ENCODE measurements at regions not wholly inside any gene's neighbourhood (a gene's known extent, or its start where the extent isn't known, plus 50 kb on each side); places are given as distances from the start of the nearest gene placed in this dataset.
A peak's percentile ranks its signal among the peaks of the same experiment; 100 is the strongest.

DNA sequence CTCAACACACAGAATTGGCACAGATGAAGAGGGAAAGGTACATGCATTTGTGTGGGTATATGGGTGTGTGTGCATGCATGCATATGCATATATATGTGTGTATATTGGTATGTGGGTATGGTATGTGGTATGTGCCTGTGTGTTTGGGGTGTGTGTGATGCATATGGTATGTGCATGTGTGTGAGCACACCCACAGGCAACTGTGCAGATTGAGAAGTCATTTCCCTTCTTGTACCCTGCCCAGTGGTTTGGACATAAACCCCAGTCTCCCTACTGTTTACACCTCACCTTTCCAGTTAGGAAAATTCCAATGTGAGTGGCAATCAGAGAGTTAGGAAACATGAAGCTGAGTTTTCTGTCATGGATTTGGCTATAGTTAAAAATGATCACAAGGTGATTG, 178.0 kb downstream of the NXNL2 start:
- ChIA-PET CTCF (interaction anchor here (0.6 kb wide), 1 partner anchor 280 kb away, joined by 3 read pairs; no protein-coding TSS in a partner anchor), POLR2A (no interaction called here)
- Histone ChIP-seq H3K27ac (ENCODE audit: low read depth, low read length) (no peak overlapping the region), H3K27me3 (ENCODE audit: control insufficient read depth, insufficient read depth, low read length) (no peaks in the 10 kb centered on the region), H3K4me3 (ENCODE audit: low read depth, low read length) (no peak overlapping the region), H3K9me3 (ENCODE audit: control insufficient read depth, insufficient read depth, low read length) (no peaks in the 10 kb centered on the region)
- TF ChIP-seq, protein P1, sequence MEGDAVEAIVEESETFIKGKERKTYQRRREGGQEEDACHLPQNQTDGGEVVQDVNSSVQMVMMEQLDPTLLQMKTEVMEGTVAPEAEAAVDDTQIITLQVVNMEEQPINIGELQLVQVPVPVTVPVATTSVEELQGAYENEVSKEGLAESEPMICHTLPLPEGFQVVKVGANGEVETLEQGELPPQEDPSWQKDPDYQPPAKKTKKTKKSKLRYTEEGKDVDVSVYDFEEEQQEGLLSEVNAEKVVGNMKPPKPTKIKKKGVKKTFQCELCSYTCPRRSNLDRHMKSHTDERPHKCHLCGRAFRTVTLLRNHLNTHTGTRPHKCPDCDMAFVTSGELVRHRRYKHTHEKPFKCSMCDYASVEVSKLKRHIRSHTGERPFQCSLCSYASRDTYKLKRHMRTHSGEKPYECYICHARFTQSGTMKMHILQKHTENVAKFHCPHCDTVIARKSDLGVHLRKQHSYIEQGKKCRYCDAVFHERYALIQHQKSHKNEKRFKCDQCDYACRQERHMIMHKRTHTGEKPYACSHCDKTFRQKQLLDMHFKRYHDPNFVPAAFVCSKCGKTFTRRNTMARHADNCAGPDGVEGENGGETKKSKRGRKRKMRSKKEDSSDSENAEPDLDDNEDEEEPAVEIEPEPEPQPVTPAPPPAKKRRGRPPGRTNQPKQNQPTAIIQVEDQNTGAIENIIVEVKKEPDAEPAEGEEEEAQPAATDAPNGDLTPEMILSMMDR (IDR thresholded peaks at IDR 0.05; ENCODE audit: low read depth, low read length) = no peak
- DNase-seq (ENCODE audit: low read depth, low spot score) = no peak

DNA sequence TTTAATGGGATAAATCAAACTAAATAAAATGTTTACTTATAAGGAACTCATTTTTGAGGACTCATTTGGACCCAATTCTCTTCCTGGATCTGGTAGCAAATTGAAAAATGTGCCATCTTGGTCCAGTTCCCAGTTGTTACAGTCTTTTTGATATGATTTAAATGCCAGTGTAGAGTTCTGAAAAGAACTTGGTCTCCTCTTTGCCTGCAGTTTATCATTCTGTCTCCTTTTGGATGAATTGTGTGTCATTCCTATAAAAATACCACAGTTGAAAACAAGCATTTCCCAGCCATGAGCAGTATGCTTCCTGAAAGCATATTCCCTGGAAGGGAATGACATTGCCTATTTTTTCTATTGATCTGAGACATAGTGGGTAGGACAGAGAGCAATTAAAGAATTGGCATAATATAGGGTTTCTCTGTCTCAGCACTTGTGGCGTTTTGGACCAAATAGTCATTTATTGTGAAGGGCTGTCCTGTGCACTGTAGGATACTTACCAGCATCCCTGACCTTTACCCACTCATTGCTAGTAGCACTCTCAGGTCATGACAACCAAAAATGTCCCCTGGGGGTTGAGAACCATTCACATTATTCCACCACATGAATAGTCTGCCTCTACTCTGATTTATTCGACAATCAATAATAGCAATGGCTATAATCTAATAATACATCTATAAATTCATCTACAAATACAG, 181.8 kb downstream of the NXNL2 start:
- CTCF ChIA-PET = no interaction called here
- H3K4me3 ChIP-seq (ENCODE audit: low read depth, low read length) = no peak overlapping the region
- TF ChIP-seq, protein P1 (IDR thresholded peaks at IDR 0.05; ENCODE audit: low read depth, low read length) = no peak
- POLR2A ChIA-PET = no interaction called here
- no peaks in the 10 kb centered on the region for H3K9me3 ChIP-seq (ENCODE audit: control insufficient read depth, insufficient read depth, low read length)
- H3K27me3 ChIP-seq (ENCODE audit: control insufficient read depth, insufficient read depth, low read length) = no peaks in the 10 kb centered on the region
- no peak for DNase-seq (ENCODE audit: low read depth, low spot score)
- no peak overlapping the region for H3K27ac ChIP-seq (ENCODE audit: low read depth, low read length)

DNA sequence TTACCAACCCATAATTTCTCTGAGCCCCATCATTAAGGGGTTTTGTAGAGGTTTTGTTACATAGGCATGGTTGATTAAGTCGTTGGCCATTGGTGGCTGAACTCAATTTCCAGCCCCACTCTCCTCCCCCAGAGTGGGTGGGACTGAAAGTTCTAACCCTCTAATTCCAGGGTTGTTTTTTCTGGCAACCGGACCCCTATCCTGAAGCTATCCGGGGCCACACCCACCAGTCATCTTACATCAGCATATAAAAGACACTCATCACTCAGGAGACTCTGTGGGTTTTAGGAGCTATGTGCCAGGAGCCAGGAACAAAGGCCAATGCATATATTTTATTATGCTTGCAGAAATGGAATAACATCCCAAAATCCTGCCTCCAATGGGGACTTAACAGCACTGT, 186.0 kb downstream of the NXNL2 start:
- no peaks in the 10 kb centered on the region for H3K9me3 ChIP-seq (ENCODE audit: control insufficient read depth, insufficient read depth, low read length)
- no peak for DNase-seq (ENCODE audit: low read depth, low spot score)
- no peaks in the 10 kb centered on the region for H3K27me3 ChIP-seq (ENCODE audit: control insufficient read depth, insufficient read depth, low read length)
- ChIA-PET CTCF (interaction anchor here (0.7 to 0.9 kb wide), 2 partner anchors 10 to 300 kb away, joined by 3 to 4 read pairs; no protein-coding TSS in a partner anchor), POLR2A (no interaction called here)
- H3K4me3 ChIP-seq (ENCODE audit: low read depth, low read length) = no peak overlapping the region
- no peak overlapping the region for H3K27ac ChIP-seq (ENCODE audit: low read depth, low read length)
- TF ChIP-seq, protein P1 (IDR thresholded peaks at IDR 0.05; ENCODE audit: low read depth, low read length) = no peak

DNA sequence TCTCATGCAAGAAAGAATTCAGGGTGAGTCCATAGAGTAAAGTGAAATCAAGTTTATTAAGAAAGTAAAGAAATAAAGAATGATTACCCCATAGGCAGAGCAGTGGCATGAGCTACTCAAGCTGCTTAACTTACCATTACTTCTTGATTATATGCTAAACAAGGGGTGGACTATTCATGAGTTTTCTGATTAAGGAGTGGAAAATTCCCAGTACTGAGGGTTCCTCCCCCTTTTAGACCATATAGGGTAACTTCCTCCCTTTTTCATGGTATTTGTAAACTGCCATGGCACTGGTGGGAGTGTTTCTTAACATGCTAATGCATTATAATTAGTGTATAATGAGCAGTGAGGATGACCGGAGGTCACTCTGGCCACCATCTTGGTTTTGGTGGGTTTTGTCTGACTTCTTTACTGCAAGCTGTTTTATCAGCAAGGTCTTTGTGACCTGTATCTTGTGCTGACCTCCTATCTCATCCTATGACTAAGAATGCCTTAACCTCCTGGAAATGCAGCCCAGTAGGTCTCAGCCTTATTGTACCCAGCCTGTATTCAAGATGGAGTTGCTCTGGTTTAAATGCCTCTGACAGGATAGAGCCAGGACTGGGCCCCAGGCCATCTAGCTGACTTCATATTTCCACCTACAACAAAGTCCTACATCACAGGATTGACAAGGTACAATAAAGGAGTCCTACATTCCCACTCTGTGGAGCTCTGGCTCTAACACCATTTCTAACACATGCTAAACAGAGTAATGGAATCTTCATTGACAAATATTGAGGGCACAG, 186.7 kb downstream of the NXNL2 start:
- CTCF ChIA-PET = interaction anchor here (0.9 kb wide), 1 partner anchor 11 kb away, joined by 3 read pairs; no protein-coding TSS in a partner anchor
- TF ChIP-seq, protein P1 (IDR thresholded peaks at IDR 0.05; ENCODE audit: low read depth, low read length) = no peak
- no peaks in the 10 kb centered on the region for H3K9me3 ChIP-seq (ENCODE audit: control insufficient read depth, insufficient read depth, low read length)
- H3K27ac ChIP-seq (ENCODE audit: low read depth, low read length) = no peak overlapping the region
- no peak for DNase-seq (ENCODE audit: low read depth, low spot score)
- POLR2A ChIA-PET = no interaction called here
- H3K4me3 ChIP-seq (ENCODE audit: low read depth, low read length) = no peak overlapping the region
- H3K27me3 ChIP-seq (ENCODE audit: control insufficient read depth, insufficient read depth, low read length) = no peaks in the 10 kb centered on the region

DNA sequence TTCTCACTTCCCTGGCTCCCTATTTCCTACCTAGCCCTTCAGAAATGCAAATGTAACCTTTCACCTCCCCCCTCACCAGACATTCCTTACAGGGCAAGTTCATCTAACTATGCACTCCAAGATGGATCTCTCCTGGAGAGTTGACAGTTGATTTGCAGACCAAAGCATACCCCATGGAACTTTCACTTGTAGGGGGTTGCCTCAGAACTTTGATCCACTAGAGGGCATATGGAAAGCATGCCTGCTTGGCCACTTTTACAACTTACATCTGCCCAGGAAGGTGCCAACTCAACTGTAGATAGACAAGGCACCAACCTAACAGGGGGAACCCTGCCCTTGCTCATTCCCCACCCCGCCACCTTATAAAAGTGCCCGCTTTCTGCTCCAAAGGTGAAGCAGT, 187.8 kb downstream of the NXNL2 start:
- TF ChIP-seq, protein P1 (IDR thresholded peaks at IDR 0.05; ENCODE audit: low read depth, low read length) = peak; percentile 52
- POLR2A ChIA-PET = no interaction called here
- DNase-seq (ENCODE audit: low read depth, low spot score) = no peak
- no peaks in the 10 kb centered on the region for H3K9me3 ChIP-seq (ENCODE audit: control insufficient read depth, insufficient read depth, low read length)
- H3K27ac ChIP-seq (ENCODE audit: low read depth, low read length) = no peak overlapping the region
- no peaks in the 10 kb centered on the region for H3K27me3 ChIP-seq (ENCODE audit: control insufficient read depth, insufficient read depth, low read length)
- no peak overlapping the region for H3K4me3 ChIP-seq (ENCODE audit: low read depth, low read length)
- CTCF ChIA-PET = no interaction called here
